GM21786 (cell line): ENCODE measurements at regions not wholly inside any gene's neighbourhood (a gene's known extent, or its start where the extent isn't known, plus 50 kb on each side); places are given as distances from the start of the nearest gene placed in this dataset.

Experiments used
- ATAC-seq: cut with Tn5 transposase; IDR thresholded peaks from one replicate; pipeline ENCODE4 v1.9.1; 2021; ENCODE audit not compliant: unreplicated experiment

DNA sequence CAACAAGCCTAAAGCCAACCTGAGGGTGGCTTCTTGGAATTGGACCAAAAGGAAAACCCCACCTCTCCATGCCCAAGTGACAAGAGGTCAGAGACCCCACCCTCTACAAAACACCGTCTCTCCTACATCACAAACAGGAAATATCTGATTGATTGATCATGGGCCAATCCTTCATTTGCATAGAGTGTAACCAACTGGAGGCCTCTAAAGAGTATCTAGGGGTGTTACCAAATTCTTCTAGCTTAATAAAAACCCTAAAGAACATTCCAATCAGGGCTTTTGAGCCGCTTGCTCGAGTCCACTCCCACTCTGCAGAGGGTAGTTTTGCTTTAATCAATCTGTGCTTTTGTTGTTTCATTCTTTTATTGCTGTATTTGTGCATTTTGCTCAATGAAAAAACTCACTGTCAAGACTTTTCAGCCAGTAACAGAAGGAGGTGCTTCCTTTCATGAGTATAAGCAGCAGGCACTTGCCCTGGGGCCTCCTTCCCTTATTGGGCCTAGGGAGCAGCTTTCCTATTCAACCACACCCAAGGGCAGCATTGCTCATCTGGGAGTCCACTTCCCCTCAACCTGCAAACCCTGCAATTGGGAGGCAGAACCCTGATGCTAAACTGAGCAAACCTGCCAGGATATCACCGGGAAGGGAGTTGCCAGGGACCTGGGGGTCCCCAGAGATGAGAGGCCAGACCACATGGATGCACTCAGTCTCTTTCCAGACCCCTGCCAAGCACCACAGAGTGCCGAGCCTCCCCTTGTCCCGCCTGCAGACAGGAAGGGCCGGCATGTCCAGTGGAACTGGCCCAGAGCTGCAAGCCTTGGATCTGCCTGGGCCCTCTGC is 154.3 kb upstream of the VSTM2B start:
- no peak for ATAC-seq

DNA sequence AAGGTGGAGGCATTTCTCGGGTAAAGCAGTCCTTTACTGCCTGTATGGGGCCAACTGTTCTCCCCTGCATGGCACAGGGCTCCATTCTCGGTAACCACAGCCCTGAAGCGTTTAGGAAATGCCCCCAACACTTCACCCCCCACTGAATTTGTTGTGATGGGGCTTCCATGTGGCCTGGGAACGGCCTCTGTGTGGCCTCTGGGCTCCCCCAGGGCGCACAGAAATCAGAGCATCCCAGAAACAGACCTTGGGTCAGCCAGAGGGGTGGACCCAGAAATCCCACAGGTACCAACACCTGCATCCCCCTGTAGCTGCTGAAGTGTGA is 153.7 kb upstream of the VSTM2B start:
- ATAC-seq = no peak

DNA sequence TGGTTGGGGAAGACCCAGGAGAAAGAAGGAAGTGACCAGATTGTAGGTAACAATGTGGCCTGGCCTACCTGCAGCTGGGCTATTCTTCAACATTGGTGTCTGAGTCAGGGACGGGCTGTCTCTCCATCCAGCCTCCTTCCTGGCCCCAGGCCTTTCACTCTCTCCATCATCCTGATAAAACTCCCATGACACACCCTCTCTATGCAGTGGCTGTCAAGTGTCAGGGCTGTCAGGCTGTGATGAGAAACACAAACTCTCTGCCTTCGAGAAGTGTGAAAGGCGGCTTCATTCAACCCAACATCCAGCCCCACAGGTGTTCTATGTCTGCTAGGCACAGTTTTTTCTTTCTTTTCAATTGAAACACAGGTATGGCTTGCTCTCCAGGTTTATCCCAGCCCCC is 153.3 kb upstream of the VSTM2B start:
- ATAC-seq = no peak

DNA sequence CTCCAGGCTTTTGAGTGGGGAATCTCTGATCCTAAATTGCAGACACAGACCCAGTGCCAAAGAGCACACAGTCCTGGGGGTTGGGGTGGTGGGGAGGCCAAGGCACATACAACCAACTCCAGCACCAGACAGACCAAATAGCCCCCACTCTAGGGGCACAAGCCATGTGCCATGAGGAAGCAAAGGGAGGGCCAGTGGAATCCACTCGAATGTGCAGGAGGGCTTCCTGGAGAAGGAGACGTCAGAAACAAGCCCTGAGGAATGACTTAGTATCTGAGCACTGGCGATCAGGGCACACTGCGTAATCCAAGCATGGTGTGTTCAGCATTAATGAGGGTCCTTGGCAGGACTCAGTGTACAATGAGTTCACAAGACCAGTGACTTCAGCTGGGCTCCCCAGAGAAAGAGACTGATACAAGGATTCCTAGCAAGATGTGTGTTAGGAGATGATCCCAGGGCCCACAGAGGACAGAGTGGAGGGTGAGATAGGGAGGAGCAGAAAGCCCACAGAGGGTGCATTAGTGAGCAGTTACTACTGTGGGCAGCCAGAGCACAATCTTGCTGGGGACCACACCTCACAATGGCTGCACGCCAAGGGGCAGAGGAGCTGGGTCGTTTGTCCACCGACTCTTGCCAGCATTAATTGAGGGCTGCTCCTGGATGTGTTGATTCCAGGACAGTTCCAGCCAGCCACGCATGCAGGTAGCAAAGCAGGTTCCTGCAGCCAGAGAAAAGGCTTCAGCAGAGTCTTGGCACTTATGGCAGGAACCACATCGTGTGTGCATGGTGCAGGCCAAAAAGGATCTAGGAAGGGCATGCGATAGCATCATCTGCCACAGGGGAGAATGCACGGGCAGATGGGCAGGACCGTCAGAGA is 152.6 kb upstream of the VSTM2B start:
- no peak for ATAC-seq

DNA sequence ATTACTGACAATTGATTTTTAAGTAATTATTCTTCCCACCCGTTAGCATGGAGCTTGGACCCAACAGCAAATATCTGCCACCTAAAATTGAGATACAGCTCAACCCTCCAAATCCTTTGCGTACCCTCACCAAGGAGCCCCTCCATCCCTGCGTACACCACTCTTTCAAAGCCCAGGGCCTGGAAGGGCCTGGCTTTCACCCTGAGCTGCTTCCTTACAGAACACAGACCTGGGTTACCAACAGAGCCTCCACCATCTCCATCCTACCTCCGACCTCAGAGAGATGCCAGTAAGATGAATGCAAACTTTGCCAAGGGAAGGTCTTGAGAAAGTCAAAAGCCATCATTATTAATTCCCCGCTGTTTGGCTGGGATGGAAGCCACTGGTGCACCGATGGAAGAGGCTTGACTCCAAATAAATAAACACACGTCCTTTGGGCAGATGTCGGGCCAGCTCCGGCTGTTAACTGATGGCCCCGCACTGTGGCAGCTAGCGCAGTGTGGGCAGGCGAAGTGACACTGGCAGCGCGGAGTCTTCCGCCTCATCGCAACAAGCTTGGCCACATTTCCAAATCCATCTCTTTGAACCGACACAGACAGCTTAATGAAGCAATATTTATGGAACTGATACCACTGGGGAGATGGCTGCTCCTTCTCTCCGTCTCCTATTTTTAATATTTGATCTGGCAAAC is 150.2 kb upstream of the VSTM2B start:
- no peak for ATAC-seq

DNA sequence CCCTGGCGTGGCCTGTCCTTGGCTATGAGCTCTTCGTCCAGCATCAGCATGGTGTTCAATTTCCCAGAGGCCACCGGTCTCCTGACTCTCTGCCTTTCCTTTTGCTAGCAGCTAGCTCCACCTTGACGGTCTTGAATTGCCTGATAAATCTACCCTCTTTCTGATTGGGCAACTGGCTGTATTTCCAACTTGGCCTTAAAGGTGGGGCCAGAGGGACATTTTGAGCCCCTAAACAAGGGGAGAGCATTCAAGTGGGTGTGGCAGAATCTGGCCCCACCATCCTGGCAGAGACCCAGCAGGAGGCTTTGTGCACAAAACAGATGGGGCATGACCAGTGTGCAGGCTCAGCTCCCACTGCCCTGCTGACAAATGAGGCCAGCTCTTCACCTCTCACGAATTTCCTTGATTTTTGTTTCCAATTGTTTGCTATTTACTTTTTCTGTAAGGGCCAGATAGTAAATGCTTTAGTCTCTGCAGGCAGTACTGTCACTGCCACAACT is 148.9 kb upstream of the VSTM2B start:
- ATAC-seq = no peak

DNA sequence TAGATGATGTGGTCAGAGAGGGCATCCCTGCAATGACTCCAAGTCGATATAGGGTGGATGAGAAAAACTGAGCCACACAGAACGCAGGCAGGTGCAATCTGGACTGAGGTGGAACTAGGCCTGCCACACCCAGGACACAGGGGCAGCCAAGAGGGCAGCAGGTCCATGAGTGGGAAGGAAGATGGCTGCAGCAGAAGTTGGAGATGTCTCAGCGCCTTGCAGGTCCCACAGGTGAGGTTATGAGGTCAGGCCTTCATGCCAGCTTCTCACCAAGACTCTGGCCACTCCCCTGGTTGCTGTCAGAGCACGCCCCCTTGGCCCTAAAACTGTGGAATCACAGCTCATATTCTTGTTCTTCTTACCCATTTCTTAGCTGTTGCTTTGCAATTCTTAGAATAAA is 147.7 kb upstream of the VSTM2B start:
- no peak for ATAC-seq

DNA sequence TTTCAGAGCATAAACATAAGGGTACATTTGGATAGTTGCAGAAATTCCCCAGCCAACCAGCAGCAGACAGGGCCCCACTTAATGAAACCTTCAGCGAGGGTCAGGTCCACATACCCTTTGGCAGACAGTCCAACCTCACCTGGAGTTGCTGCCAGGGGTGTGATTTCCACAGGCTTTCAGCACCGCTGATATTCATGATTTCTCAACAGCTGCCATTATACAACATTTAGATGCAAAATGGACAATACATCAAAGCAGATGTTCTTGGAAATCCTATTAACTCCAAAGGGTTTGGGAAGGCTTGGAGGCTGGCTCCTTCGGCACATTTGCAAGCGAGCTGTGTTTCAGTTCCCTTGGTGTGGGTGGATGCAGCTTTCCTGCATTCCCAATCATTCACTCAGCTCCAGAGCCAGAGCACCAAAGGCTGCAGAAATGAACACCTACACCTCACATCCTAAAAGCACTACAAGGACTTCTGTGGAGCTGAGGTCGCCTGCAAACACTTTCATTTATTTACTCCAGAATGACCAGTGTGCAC is 147.2 kb upstream of the VSTM2B start:
- ATAC-seq = no peak

DNA sequence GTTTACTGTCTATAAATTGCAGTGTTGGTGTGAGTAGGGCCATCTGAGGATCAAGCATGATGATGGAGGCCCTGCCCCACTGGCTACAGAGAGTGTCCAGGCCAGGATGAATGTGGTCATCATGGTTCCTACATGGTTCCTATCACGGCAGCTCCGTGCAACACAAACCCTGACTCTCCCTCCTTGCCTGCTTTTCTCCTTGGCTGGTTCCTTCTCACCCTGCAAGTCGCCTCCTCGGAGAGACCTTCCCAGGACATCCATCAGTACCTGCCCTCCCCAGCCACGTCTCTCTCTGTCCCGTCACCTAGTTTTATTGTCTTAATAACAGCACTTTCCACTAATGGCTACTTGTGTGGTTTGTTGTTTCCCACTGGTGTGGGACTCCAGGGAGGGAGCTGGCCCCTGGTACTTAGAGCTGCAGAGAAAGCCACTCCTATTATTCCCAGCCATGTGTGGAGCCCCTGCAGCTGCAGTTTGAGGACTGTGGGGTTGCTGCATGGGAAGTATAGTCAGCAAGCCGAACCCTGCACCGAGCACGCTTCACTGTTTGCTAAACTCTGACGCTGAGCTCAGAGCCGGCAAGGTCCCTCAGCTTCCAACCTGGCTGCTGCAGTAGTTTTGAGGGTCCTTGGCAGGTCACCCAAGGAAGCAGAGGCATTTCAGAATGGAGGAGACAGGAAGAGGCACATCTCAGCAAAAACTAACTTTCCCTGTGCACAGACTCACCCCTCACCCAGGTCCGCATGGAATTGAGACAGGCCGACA is 146.4 kb upstream of the VSTM2B start:
- no peak for ATAC-seq

DNA sequence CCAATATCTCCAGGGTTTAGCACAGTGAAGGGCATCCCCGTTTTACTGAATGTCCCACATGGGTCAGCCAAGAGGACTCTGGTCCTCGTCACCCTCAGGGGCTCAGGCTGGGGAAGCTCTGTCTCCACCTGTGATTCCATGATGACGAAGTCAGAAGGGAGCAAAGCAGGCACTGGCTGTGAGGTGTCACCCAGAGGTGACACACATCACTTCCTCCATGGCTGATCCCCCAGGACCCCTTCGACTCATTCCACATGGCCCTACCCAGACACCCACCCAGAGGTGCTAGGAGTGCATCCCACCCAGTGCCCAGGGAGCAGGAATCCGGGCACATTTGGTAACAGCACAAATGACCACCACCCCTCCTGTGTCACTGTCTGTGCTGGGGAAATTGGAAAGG is 145.2 kb upstream of the VSTM2B start:
- ATAC-seq = no peak

DNA sequence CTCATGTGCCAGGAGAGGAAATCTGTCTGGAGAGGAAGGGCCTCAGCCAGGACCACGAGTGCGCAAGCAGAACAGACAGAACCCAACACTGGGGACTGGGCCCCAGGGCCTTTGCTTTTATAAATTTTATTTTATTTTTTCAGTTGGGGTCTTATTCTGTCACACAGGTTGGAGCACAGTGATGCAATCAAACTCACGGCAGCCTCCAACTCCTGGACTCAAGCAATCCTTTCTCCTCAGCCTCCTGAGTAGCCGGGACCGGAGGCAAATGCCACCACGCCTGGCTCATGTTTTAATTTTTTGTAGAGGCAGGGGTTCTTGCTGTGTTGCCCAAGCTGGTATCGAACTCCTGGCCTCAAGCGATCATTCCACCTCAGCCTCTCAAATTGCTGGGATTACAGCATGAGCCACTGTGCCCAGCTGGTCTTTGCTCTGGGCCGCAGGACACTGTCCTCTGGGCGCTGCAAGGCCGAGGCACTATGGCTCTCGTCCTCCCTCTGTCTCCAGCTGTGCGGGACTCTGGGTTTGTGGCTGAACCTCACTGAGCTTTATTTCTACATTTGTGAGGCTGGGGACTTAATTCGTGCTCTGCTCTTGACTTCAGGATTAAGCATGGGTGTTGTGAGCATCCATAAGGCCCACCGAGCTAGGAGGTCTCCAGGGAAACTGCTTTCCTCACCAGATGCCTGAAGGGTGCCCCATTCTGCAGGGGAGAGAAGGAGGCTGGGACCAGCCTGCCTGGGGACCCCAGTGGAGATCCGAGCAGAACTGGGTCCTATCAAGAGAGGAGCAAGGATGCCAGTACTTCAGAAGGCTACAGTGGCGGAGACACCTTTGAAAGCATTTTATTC is 144.2 kb upstream of the VSTM2B start:
- ATAC-seq = no peak

DNA sequence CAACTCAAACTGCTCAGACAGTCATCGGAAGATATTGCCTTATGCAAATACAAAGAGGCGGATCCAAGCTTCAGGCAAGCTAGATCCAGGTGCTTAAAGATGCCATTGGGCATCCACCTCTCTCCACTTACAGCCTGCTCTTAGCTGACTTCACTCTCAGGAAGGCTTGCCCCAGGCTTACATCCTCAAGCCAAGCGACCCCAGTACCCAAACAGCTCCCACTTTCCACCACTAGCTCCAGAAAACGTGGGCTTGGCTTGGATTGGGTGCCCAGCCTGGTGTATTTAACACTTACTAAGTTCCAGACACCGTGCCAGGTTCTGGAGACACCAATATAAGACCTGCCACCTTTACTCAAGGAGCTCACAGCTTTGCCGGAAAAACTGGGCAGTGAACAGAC is 142.1 kb upstream of the VSTM2B start:
- no peak for ATAC-seq

DNA sequence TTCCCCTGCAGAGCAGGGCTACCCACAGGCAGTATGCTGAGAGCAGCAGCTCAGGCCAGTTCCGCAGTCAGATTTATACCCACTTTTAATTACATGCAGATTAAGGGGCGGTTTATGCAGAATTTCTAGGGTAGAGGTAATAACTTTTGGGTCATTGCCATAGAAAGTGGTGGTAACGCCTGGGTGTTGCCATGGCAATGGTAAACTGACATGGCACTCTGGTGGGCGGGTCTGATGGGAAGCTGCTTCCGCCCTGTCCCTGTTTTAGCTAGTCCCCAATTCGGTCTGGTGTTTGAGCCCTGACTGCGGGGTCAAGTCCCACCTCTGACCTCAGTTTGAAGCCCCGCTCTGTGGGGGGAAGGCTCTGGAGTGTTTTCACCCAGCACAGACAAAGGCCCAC is 141.1 kb upstream of the VSTM2B start:
- no peak for ATAC-seq

DNA sequence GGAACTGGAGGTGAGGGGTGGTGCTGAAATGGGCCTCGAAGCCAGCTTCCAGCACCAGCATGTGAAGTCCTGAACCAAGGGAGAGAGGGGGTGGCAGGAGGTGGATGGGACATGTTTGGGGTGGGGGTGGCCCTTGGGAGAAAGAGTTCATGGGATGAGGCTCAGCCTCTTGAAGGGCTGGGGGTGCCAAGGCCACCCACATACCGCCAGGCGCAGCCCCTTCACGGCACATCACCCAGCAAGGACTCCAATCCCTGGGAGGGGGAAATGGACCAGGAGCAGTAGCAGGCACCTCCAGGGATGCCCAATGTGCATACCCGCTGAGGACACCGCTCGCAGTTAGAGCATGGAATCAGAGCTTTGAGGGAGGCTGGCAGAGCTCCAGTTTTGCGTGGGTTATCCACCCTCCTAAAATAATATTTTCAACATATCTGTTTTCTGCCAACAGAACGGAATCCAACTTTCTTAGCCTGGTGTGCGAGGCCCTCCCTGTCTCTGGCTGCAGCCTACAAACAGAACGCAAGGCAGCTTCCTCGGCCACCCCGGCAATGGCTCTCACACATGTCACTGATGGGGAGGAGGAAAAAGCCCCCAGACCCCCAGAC is 140.5 kb upstream of the VSTM2B start:
- no peak for ATAC-seq

DNA sequence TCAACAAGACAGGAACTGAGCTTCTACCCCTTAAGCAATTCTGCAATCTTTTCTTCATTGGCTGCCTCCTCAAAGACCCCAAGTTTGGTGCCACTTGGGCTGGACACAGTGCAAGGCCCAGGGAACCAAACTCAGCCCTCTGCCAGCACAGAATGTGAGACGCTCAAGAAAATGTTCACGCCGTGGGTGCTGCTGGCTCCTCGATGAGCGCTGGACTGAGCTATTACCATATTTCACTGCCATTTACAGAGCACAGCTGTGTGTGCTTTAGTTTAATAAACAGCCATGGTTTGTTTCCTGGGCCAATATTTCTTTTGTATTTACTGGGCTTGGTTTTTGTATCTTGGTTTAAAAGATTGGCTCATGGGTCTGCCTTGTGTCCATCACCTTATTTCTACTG is 138.8 kb upstream of the VSTM2B start:
- no peak for ATAC-seq

DNA sequence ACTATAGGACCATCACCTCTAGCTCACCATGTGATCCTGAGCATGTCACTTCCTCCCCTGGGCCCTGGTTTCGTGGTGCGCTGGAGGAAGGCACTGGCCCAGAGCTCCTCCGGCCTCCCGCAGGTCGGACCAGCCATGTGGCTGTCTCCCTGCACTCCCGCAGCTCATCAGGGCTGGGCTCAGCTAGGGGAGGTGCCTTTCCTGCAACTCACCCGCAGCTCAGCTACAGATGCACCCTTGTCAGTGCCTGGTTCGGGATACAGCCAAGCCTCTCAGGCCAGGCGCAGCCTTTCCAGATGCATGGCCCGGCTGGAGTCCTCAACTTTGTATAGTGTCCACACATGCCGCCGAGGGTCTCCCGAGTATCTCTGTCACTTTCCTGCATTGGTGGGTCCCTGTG is 138.2 kb upstream of the VSTM2B start:
- ATAC-seq = no peak

DNA sequence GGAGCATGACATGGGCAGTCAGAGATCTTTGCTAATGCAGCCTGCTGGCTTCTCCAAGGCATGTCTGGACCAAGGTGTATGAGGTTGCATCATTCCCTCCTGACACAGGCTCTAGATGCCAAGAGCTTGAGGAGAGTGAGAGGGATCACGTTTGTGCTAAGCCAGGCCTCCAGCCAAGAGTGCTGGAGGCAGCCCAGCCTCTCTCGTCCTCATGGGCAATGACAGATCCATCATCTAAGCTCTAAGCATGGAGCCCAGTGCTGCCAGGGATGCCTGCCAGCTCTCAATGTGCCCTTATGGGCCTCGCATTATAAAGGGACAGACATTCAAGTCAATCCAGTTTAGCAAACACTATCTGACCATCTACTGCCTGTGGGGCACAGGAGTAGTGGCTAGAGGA is 136.3 kb upstream of the VSTM2B start:
- no peak for ATAC-seq

DNA sequence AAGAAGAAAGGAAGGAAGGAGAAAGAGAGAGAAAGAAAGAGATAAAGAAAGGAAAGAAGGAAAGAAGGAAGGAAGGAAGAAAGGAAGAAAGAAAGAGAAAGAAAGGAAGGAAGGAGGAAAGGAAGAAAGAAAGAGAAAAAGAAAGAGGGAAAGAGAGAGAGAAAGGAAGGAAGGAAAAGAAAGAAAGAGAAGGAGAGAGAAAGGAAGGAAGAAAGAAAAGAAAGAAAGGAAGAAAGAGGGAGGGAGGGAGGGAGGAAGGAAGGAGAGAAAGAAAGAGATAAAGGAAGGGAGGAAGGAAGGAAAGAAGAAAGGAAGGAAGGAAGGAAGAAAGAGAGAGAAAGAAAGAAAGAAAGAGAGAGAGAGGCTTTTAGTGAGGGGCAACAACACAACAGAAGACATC is 135.1 kb upstream of the VSTM2B start:
- no peak for ATAC-seq

DNA sequence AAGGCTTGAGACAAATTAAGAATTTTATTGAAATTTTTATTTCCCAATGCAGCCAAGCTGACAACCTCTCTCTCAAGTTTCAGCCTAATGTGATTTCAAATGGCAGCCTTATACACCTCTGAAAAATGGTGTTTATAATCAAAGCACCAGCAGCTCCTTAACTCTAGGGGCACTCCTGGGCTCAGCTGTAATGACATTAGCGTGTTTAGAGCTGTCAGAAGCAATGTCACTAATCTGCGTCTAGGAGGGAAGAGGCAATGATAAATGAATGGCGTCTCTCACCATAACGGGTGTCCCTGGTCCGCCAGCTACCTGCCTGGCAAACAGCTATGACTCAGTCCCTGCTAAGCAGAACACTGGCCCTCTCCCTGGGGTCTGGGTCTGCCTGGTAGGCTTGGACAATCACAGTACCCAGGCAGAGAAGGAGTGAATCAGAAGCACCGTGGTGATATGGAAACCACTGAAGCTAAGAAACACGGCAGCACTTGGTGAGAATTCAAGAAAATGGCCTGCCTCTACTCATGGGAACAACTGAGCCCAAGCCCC is 131.8 kb upstream of the VSTM2B start:
- ATAC-seq = no peak
